Kidney glomerular epithelial cell (primary cell): ENCODE measurements at regions not wholly inside any gene's neighbourhood (a gene's known extent, or its start where the extent isn't known, plus 50 kb on each side); places are given as distances from the start of the nearest gene placed in this dataset.
"Not testable (repeated sequence)": the region's sequence is repeated elsewhere in the genome, so short reads cannot be mapped to it uniquely, and the experiment has no call there.

Experiments used
- DNase-seq: peaks from one replicate; lab custom pipeline; 2025; lab: John Stamatoyannopoulos, UW

DNA sequence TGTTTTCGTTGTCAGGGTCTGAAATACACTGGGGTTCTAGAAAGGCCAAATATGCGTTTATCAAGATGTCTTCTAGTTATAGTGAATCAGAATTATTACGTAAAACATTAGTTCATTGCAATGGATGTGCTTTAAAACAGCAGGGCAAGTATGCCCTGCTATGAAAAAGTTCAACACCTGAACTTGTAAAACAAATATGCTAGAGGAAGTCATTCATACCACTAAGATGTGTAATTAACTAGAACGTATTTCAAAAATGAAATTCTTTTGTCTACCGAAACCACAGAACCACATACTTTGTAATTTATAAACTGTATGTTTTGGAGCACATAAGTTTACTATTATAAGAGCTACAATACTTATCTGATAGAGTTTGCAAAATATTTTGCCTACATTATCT lies 266.2 kb downstream of the KCTD12 start:
- no peak for DNase-seq

DNA sequence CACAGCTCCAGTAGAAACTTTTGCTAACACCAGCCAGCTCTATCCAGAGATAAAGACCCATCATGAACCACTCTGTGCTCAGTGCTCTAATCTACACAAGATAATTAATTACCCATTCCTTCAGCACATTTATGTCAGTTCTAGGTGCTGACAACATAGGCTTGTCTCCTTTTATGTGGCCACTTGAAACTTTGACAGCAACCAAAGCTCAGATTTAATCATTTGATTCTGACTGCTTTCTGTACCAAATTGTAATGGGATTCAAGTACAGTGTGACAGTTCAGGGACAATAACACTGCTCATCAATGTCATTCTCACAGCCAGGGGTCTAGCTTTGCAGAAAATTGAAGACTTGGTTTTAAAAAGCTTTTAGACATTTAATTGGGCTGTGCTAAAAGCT lies 266.6 kb downstream of the KCTD12 start:
- no peak for DNase-seq

DNA sequence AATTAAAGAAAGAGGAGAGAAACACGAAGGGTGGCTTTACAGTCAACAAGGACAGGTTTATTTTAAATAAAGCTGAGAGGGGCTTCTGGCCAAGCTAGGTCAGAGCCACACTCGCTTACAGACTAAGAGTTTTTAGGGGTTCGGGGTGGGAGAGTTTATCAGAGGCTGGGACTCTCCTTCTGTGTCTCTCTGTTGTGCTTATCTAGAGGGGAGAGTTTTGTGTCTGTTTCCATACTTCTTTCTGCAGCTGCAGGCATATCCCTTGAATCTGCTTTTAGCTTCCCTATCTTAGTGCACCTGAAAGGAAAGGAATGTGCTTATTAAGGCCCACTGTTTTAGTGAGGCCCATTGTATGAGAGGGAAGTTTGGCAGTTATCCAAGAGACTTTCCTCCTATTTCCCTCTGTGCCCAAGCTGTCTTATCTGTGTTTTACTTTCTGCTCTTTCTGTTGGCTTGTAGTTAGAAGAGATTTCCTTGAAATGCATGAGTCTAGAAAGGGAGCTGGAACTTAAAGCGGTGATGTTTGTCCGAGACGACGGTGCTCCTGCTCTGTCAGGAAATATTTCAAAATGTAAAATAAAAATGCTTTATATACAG lies 275.3 kb downstream of the KCTD12 start:
- DNase-seq = no peak

DNA sequence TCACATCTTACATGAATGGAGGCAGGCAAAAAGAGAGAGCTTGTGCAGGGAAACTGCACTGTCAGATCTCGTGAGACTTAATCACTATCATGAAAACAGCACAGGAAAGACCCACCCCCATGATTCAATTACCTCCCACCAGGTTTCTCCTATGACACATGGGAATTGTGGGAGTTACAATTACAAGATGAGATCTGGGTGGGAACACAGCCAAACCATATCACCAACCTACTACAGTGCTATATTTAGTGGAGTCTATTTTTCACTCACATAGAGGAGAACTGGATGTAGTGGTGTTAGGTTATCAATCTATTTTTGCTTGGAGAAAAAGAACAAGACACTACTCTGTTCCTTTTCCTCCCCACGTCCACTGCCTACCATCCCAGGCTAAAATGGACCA lies 276.6 kb downstream of the KCTD12 start:
- no peak for DNase-seq

DNA sequence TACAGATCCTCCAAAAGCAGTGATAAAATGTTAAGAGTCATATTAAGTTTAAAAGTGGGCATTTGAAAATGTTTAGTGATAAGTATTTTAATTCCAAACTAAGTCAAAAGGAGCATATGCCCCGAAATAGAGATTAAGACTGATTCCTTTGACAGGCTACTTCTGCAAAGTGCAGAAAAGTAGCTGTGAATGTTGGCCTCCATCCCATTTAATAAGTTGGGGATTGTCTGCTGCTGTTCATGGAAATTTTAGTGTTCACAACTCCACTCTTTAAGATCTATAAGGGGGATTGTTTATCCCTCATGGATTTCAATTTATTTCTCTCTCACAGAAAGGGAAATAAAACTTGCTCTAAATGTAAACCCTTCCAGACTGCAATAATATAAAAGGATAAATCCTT lies 278.3 kb downstream of the KCTD12 start:
- DNase-seq = no peak

DNA sequence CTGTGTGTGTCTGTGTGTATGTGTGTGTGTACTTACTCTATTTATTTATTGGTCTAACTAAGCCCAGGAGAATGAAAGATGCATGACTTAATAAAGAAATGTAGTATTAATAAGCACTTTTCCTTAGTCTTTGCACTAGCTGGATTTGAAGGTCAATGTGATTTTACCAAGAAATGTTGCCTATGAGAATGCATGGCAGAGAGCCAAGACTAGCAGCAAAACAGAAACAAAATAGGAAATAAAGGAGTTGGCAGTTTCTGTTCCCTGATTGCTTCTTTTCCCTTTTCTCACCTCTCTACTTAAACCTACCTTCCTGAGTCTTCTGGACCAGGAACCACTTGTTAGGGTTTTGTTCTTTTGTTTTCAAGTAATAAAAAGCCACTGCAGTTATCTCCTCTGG lies 286.1 kb downstream of the KCTD12 start:
- no peak for DNase-seq

DNA sequence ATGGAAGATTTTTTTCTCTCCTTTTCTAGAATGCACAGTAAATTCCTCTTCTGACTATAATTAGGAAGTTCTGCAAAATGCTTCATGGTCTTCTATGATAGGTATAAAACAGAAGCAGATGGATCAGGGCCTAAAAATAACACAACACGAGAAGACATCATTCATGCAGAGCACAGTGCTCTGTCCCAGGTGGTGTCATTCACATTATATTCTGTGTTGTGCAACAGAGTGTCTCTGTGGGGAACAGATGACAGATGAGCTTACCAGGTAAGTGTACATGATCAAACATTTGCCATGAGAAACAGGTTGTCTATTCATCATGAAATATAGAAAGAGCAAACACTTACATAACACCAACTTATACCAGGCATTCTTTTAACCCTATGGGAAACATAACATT lies 288.3 kb downstream of the KCTD12 start:
- no peak for DNase-seq

DNA sequence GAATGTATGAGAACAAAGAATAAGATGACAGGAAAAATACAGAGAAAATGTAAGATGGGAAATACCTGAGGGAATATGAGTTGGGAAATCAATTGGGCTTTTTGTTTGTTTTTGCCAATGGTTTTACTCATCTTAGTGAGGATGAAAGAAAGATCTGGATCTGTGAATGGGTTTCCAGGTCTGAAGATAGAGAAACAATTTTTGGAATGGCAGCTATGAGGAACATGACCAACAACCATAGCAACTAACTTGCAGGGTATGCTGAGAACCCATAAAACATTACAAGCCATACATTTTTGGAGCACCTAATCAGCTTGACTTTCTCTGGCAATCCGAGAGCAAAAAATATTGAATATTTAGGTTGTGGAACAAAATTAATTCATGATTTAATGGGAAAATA lies 290.0 kb downstream of the KCTD12 start:
- no peak for DNase-seq

DNA sequence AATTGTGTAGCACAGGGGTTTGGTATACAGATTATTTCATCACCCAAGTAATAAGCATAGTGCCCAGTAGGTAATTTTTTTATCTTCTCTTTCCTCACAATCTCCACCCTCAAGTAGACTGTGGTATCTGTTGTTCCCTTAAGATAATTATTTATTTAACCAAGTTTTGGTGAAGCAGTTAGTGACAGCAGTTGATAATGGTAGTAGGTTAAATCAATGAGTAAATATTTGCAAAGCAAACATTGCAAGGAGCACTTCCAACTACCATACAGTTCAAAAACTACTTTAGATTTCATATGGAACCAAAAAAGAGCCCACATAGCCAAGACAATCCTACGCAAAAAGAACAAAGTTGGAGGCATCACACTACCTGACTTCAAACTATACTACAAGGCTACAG lies 291.8 kb downstream of the KCTD12 start:
- no peak for DNase-seq

DNA sequence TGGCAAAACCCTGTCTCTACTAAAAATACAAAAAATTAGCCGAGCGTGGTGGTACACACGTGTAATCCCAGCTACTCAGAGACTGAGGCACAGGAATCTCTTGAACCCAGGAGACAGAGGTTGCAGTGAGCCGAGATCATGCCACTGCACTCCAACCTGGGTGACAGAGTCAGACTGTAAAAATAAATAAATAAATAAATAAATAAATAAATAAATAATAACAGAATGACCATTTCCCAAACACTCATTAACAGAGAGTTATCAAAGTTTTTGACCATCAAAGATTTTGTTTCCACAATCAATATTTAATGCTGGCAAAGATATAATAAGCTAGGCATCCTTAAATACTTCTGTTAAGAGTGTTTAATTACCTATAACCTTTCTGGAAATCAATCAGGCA lies 299.4 kb downstream of the KCTD12 start:
- no peak for DNase-seq

DNA sequence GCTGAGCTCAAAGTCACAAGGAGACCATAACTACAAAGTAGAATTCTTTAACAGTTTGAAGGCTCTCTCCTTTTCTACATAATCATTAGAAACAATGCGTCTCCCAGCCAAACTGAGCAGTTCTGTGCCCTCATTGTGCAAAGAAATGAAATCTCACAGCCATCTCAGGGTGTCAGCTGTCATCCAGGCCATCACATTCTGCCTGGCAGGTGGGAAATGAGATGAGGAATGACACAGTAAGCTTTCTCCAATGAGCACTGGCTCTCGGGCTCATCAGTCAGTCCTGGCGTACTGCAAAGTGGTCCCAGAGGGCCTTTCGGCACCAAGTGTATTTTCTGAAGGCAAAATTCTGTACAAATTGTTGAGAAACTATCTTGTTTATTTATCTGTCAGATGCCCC lies 306.5 kb downstream of the KCTD12 start:
- no peak for DNase-seq

DNA sequence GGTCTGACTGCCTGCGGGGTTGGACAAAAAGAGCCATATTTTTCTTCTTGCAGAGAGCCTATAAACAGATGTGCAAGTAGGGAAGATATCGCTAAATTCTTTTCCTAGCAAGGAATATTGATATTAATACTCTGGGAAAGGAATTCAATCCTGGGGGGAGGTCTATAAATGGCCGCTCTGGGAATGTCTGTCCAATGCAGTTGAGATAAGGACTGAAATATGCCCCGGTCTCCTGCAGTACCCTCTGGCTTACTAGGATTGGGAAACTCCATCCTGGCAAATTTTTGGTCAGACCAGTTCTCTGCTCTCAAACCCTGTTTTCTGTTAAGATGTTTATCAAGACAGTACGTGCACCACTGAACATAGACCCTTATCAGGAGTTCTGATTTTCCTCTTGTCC lies 310.6 kb downstream of the KCTD12 start:
- DNase-seq = not testable (repeated sequence)

DNA sequence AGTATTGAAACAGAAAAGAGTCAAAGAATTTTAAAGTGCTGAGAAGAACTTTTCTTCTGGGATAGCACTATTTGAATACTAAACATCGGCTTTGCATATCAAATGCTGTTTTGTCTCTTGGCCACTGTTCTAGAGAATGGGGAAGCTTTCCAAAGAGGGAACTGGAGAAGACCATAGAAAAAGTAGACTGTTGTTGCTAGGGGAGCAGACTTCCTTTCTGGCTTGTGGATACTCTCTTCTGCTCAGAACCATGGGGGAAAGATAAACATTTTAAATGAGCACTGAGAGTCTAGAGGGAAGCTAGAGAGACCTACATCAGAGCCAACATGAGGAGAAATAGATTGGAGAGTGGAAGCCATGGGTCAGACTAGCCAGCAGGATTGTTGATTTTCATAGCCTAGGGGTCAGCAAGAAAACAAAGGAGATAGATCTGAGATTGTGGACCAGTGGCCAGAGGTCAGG lies 315.7 kb downstream of the KCTD12 start:
- DNase-seq = no peak

DNA sequence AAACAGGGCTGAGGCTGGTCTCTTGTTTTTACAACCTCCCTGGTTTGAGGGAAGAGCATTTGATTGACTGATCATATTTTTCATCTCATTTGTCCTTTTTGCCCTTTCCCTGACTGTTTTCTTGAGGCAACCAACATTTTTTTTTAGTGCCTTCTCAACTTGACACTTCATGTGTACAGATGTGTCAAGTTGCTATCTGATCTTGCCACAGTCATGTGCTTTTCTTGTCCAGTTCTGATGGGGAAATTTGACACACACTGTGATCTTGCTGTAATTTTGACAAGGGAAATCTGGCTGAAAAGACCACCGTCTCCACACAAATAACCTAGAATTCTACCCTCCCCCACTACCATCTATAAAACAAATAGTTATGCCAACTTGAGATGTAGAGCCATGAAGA lies 329.6 kb downstream of the KCTD12 start:
- no peak for DNase-seq

DNA sequence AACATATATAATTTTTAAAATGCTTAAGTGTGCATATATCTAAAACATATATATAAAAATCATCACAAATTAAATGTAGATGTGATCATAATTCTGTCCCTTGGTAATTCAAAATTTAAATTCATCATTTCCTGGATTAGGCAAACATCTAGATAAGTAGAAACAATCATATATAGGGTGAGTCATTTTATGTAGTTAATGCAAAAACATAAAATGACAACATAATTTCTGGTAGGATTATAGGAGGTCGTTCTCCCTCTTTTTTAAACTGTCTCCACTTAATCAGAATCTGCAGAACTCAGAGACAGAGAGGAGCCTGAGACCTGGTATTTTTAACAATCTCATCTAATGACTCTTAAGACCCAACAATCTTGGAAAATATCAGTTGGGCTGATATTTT lies 333.4 kb downstream of the KCTD12 start:
- DNase-seq = no peak

DNA sequence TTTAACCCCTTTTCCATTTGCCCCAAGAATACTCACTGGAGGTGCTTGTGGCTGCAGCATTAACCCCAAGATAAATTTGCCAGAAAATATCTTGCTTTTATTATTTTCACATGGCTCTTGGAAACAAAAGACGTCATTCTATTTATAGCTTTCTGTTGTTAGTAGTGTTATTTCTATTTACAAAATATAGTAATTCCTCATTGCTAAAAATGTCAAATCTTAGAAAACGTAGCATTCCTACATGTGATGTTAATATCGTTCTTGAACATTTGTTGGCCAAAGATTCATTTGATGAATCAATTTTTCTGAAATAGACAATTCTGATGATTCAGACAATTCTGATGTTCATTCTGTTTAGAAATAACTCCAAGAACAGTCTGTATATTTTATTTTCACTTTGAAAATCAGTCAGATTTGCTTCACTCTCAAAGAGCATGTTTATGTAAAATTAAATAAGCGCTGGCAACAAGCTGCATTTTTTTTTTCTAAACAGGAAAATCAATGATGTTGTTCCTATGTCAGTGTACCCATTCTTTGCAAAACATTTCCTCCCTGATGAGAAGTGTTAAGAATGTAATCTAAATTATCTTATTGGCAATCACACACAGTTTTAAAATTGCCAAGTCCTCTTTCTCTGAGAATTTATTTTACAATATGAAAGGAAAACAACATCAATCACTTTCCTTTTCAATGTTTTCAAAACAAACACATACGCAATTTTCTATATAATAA lies 334.0 kb downstream of the KCTD12 start:
- DNase-seq = no peak

DNA sequence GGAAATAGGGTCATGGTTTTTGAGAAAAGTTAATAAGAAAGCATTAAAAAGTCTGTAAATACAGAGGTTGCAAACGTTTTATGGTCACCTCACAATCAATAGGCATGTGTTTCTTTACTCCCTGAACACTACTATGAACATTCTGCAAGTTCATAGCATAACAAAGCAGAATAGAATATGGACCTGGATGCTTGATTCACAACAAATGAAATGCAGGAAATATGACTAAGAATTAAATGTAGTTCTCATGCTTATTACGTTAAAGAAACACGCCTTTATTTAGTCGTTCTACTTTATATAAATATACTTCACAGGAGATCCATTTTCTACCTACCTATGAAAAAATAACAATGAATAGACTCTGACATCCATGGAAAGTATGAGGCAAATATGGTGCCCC lies 344.0 kb downstream of the KCTD12 start:
- DNase-seq = no peak

DNA sequence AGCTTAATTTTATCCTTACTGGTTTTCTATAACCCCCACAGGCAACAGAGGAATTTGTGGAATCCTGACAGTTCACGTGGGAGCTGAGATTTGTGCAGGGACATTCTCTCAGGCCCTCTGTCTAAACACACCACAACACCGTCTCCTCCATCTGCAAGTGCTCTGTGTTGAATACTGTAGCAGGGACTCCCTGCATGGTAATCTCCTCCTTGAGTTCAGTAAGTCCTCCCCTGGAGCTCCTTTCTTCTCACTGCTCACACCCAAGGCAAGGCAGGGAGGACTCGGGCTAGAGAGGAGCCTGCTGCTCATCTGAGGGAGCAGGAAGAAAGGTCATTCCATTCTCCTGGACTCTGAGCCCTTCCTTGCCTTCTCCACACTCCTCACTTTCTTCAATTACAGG lies 348.2 kb downstream of the KCTD12 start:
- DNase-seq = no peak

DNA sequence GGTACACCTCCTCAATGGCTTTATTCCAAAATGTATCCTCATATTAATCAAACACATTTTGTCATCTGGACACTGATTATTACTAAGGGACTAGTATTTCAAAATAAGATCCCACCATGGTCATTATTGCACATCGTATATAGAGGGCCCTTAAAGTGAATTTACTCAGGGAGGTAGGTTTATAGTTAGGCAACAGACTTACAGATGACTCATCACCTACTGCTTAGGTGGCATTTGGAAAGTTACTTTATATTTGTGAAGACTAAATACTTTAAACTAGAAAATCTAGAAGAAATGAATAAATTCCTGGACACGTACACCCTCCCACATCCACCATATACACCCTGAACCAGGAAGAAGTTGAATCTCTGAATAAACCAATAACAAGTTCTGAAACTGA lies 353.0 kb downstream of the KCTD12 start:
- DNase-seq = no peak

DNA sequence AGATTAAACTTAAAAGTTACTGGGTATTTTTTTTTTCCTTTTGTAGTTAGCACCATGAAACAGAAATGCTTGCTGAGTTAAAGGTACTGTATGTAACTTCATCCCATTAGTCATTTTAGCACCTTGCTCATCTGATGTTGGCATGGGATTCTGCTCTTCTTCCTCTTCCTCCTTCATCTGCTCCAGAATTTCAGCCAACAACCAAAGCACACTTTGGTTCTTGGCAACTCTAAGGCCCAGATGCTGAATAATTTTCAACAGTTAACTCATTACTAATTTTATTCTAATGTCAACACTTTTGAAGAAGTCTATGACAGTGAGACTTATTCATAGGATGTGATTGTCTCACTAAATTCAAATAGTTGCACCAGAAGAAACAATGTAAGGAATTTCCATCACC lies 359.2 kb downstream of the KCTD12 start:
- no peak for DNase-seq

DNA sequence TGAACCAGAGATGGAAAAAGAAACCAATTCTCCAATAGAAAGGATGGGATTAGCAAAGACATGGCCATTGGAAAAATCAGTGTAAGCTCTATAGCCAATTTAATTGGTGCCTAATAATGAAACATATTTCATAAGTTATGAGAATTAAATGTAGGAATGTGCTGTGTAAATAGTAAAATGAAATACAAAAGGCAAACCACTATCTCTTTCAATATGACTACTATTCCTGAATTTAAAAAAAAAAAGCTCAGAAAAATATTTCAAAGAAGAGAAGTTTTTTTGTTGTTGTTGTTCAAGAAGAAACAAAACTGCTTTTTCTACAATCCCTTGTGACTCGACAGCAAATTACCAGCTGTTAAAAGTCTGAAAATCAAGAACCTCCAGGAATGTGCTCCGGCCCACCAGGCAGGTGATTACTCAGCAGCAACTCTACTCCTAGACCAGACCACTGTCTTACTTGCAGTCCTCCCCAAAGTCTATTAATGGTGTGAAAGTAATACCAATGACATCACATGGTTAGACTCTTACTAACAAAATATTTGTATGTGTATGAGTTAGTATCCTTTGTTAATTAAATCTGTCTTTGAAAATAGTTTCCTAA lies 362.4 kb downstream of the KCTD12 start:
- DNase-seq = no peak

DNA sequence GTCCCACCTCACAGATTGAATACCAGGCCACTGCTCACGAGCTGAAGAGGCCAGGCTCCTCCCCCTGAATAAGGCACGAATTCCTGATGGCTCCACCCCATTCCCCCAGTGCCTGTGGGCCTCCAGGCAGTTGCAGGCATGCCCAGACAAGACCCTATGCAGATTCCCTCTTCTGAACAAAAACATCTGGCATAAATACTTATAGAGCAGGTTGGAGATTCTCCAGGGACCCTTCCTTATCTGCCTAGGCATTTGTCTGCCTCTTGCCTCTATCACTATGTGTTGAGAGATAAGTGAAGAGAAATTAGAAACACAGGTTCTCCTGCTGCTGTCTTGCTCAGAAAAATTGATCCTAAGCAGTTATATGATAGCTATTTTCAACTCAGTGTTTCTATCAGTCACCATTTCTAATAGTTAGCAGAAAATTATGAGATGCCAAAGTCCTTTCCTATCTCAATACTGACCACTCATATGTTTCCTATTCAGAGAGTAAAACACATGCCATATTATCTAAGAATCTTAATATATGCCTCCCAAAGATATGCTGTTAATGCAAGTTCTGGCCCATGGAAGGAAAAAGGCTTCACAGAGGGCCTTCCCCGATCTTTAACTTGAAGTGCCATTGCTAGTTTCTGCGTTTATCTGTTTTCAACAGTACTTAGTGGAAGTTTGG lies 364.0 kb downstream of the KCTD12 start:
- DNase-seq = no peak

DNA sequence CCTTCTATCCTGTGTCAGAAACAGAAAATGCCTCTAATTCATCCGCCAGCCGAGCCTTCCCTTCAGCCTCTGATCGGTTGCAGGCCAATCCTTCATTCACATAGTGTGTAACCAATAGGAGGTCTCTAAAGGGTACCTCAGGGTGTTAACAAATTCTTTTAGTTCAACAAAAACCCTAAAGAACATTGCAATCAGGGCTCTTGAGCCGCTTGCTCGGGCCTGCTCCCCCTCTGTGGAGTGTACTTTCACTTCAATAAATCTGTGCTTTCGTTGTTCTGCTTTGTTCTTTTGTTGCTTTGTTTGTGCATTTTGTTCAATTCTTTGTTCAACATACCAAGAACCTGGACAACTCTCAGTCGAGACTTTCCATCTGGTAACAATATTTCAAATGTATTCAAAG lies 366.5 kb downstream of the KCTD12 start:
- no peak for DNase-seq
